ENCODE measurements at regions not wholly inside any gene's neighbourhood (a gene's known extent, or its start where the extent isn't known, plus 50 kb on each side); places are given as distances from the start of the nearest gene placed in this dataset.
"Not testable (repeated sequence)": the region's sequence is repeated elsewhere in the genome, so short reads cannot be mapped to it uniquely, and the experiment has no call there.

DNA sequence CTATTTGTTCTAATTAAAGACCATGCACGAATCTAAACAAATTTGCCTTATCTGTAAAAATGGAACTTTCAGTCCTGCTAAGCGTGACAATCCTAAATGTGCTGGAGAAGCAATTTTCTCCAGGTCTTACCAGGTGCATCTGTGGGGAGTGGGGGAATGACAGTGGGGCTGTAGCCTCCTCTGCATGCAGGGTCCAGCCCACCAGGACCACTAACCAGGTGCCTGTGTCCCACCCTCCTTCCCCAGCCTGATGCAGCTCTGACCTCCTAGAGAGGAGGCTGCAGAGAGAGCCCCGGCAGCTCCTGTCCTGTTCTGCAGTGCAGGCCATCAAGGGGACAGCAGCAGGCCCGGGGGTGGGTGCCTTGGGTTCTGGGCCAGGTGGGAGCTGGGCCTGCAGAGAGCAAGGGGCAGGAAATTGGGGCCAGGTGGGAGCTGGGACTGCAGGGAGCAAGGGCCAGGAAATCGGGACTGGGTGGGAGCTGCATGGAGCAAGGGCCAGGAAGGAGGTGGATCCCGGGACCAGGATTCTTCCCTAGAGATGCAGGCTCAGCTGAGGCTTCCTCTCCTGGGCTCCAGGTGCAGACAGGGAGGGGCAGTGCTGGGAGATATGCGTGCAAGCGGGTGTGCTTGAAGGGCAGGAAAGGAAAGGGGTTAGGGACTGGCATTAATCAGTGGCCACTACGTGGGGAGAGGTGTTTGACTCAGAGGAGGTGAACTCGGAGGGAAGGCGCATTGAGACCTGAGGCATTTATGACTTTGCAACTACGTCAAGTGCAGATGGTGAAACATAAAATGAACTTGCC, 185.3 kb downstream of the ANKRD30B start:
- DNase-seq (no peak), ATAC-seq (ENCODE audit: poor library complexity) (no peak)
- intact Hi-C loops (cut with DNase I) = no loop called here

DNA sequence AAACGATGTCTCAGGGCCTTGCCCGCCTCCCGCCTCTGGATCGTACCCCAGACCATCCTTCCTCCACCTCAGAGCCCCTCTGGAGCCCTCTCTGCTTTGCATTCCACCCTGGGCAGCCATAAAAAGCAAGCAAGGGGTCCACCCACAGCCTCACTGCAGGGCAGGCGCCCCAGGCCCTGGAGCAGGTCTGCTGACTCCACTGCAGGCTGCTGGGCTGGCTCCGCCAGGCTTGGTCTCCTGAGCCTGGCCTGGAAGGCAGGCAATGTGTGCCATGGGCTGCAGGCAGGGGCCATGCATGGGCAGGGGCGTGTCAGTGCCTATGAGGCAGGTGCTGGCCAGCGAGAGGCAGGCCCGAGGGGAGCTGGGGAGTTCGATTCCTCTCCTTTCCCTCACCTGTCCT, 186.0 kb downstream of the ANKRD30B start:
- DNase-seq (no peak), ATAC-seq (ENCODE audit: poor library complexity) (no peak)
- intact Hi-C loops (cut with DNase I) = no loop called here

DNA sequence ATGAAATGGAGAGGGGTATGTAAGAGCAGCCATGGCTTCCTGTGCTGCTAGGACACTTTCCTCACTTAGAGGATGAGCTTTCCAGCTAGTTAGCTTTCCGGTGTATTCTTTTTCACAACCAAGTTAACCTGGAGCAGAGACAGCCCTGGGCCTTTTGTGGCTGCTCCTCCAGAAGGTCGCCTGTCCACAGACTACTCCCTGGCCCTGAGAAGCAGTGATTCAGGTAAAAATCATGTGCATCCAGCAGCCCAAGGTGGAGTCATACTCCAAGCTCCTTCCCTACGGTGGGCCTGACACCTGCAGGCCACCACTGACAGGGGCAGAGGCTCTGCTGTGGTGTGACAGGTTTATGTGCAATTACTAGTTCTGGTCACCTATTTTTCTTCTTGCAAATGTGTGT, 187.2 kb downstream of the ANKRD30B start:
- DNase-seq (no peak), ATAC-seq (ENCODE audit: poor library complexity) (no peak)
- intact Hi-C loops (cut with DNase I) = no loop called here

DNA sequence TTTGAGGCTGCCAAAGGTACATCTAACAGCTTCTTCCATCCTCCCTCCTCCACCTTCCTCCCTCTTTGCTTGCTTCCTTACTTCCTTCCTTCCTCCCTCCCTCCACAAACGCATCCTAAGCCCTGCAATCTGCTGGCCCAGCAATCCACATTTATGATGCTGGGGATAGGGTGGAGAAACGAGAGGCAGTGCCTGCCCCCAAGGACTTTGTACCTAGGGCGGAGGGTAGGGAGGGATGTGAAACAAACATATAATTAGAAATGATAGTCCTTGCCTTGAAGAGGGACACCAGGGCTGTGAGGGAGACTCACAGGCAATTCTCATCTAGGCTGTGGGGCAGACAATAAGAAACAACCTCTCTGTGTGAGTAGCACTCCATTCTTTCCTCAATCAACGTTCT, 188.3 kb downstream of the ANKRD30B start:
- ATAC-seq (ENCODE audit: poor library complexity) (peak; percentile 29), DNase-seq (no peak)
- intact Hi-C loops (cut with DNase I) = no loop called here

DNA sequence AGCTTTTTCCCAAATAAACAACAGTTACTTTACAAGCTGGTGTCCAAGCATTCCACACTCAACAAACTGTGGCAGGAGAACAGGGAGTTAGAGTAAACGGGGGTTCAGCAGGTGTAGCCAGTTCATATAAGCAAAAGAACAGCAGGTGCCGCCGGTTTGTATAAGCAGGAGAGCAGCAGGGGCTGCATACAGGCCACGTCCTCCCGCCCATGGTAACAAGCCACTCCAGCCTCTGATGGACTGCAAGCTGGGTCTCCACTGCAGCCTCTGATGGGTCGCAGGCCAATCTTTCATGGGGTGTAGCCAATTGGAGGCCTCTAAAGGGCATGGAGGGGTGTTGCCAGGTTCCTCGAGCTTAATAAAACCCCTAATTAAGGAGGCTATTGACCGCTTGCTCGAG, 189.3 kb downstream of the ANKRD30B start:
- DNase-seq (no peak), ATAC-seq (ENCODE audit: poor library complexity) (no peak)
- intact Hi-C loops (cut with DNase I) = no loop called here

DNA sequence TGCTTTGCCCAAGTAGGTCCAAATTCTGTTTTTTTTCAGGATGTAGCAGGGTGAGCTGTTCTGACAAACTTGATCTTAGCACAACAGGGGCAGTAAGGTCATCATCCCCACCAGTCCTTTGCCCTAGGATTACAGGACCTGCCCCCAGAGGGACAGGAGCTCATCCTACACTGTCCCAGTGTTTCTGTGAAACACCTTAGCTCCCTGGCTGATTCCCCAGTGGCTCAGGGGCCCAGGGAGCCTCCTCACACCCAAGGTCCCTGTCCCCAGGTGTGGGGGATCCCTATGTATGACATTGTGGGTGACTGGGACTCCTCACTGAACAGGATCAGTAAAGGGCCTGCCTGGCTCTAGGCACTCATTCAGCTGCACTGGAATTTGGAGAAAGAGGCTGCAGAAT, 191.2 kb downstream of the ANKRD30B start:
- DNase-seq = no peak

DNA sequence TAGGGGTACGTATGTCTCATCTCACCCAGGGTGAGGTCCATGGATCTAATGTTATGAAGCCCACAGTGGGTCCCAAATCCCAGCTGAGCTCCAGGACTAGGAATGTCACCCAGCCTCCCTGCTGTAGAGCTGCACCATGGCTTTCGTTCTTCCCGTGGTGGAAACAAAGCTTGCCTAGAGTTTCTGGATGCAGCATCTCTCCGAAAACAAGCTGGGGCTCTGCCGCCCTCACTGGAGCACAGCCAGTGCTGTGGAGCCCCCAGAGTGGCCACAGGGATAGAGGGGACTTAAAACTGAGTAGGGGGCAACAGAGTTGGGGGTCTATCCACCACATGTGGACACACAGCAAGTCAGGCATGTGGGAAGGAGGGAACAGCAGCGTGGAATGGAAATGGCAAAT, 192.1 kb downstream of the ANKRD30B start:
- DNase-seq; intact Hi-C loops (cut with DNase I); ATAC-seq (ENCODE audit: poor library complexity): not testable (repeated sequence)

More for the DNA sequence above, 191.2 kb downstream of the ANKRD30B start:
- ATAC-seq (ENCODE audit: poor library complexity) = no peak
- intact Hi-C loops (cut with DNase I) = no loop called here

DNA sequence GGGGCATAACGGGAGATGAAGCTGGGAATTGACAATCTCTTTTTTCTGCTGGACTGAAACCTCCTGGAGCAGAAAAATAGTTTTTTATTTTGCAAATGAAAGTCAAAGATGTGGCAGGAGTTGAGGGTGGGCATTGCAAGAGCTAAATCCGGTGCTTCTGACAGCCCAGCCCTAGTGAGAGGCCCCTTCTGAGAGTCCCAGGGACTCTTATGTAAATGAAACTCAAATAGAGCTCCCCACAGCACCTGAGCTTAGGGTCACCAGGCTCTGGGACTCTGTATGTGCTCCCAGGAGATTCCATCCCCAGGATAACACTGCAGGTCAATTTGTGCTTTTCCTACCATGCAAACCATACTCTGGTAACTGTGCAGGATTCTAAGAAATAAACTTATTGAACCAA, 192.8 kb downstream of the ANKRD30B start:
- DNase-seq (no peak), ATAC-seq (ENCODE audit: poor library complexity) (no peak)
- intact Hi-C loops (cut with DNase I) = no loop called here

DNA sequence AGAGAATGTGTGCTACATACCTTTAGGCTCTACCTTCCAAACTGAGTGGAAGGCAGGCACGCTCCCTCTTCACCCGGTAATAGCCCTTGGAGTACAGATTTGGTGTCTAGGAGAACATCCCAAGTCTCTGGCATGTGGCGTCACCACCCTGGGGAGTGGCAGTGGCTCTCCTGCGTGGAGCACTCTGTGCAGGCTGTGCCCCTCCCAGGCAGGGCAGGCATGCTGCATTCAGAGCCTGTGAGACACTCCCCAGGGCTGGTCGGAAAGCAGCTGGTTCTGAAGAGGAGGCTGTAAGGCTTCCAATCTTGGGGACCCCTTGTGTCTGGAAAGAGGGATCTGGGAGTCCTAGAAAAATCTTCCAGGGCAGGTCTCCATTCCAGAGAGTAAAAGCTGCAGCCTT, 193.3 kb downstream of the ANKRD30B start:
- ATAC-seq (ENCODE audit: poor library complexity) (no peak), DNase-seq (no peak)
- intact Hi-C loops (cut with DNase I) = no loop called here

DNA sequence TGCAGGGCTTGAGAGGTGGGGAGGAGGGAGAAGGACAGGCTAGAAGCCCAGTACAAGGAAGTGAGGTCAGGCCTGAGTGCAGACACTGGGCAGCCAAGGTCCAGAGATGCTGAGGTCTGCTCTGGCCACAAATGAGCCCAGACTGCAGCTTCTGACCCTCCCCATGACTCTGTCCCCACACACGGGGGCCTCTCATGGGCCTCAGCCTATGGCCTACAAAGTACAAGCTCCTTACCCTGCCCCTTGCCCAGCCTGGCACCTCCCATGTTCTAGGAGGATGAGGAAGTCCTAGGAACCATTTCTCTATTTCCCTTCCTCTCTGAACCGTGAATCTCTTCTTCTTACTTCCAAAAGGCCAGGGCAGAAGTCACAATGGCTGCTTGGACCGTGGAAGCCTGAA, 193.8 kb downstream of the ANKRD30B start:
- intact Hi-C loops (cut with DNase I) = no loop called here
- DNase-seq = no peak

DNA sequence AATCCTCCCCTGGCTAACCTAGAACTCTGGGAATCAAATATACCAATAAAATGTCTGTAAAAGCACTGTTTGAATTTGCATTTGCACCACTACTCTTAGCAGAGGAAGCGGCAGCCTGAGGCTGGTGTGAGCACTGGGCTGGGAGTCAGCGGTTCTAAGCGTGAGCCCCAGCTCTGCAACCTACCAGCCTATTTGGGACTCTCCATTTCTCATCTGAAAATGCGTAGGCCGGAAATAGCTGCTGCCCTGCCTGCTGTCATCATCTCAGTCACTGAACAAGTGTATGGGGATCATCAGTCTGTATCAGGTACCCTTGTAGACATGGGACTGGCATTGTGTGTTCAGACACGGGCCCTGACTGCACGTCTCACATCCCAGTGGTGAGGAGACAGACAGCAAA, 194.3 kb downstream of the ANKRD30B start:
- no peak for DNase-seq

More for the DNA sequence above, 193.8 kb downstream of the ANKRD30B start:
- ATAC-seq (ENCODE audit: poor library complexity) = no peak

DNA sequence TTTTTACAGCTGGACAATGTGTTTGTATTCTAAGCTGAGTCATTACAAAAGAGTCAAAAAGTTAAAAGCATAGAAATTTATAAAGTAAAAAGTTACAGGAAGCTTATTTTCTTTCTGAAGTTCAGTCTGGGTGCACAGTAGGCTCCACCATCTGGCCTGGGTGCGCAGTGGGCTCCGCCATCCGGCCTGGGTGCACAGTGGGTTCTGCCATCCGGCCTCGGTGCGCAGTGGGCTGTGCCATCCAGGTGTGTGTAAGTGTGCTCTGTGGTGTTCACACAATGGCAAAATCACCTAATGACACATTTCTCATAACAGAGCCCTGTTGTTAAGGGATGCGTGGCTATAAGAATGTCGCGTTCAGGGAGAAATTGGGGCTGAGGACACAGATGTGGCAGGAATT, 195.5 kb downstream of the ANKRD30B start:
- intact Hi-C loops (cut with DNase I) = no loop called here
- ATAC-seq (ENCODE audit: poor library complexity) (no peak), DNase-seq (no peak)

More for the DNA sequence above, 194.3 kb downstream of the ANKRD30B start:
- intact Hi-C loops (cut with DNase I) = no loop called here
- no peak for ATAC-seq (ENCODE audit: poor library complexity)

DNA sequence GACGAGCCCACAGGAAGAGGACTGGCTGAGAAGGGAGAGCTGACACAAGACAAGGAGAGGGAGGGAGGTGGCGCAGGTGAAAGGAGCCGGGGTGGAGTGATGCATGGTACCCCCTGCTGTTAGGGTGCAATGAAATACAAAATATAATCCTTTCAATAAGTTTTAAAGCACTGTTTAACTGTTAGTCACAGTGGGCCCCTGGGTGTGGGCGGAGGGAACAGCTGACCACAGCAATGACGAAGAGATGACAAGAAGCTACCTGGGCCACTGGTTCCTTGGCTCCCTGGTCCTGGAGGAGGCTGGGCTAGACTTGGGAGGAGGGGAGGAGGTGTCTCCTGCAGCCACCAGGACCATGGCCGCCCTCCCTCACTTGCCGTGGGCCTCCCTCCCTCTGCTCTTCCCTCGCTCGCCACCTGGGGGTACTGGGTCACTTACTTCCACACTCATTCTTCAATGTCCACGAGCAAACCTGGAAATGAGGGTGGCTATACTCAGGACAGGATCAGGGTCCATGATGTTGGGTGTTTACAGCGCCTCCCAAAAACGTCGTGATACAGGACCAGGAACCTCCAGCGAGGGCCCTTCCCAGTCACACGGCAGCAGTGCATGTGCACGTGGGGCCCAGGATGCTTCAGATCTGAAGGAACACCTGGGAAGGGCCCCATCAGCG, 196.1 kb downstream of the ANKRD30B start:
- ATAC-seq (ENCODE audit: poor library complexity) (no peak), DNase-seq (no peak)
- intact Hi-C loops (cut with DNase I) = no loop called here

DNA sequence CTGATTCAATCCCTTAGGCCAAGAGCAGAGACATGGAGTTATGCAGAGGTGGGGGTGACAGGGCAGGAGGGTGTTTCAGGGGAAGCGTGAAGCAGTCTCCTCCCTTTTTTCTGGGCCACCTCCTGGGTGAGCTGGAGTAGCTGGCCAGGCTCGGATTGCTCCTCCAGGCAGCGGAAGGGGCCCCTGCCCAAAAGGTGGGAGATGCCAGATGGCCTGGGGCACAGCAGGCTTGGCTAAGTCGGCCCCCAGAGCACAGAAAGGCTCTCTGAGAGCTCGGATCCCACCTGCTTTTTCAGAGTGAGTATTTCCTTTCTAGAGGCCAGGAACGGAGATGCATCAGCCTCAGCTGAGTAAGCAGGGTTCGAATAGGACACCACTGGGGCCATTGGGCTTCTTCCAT, 196.9 kb downstream of the ANKRD30B start:
- no peak for DNase-seq
- ATAC-seq (ENCODE audit: poor library complexity) = no peak
- intact Hi-C loops (cut with DNase I) = no loop called here

DNA sequence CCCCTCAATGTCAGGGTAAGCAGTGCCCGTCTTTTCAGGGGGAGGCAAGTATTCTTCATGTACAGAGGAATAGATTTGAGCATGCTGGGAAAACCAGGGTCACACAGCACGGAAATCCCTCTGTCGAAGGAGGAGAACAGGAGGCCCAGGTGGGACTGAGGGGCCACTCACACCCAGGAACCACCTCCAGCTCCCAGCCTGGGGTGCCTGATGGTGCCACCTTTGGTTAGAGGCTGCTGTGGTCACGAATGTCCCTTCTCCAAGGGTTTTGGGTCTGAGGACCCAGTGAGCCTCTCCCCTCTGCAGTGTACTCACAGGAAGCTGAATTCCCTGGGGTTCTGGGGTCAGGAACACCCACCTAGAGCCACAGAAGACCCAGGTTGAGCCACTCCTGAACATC, 197.3 kb downstream of the ANKRD30B start:
- intact Hi-C loops (cut with DNase I) = no loop called here
- DNase-seq = no peak
- no peak for ATAC-seq (ENCODE audit: poor library complexity)

DNA sequence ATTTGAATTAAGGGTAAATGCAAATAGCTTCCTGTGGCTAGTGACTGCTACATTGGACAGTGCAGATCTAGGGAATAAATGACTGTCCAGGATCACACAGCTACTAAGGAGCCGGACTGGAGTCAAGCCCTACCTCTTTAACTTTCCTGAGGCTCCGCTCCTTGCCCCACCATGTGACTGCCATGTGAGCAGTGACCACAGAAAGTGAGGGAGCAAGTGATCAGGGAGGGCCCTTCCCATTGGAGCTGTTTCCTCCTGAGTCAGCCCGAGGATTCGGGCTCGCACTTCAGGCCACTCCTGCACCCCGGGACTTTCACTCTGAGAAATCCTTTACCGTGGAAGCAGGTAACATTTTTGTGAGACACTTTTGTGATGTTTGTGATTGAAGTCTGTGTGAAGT, 198.0 kb downstream of the ANKRD30B start:
- intact Hi-C loops (cut with DNase I) = no loop called here
- ATAC-seq (ENCODE audit: poor library complexity) (no peak), DNase-seq (no peak)

DNA sequence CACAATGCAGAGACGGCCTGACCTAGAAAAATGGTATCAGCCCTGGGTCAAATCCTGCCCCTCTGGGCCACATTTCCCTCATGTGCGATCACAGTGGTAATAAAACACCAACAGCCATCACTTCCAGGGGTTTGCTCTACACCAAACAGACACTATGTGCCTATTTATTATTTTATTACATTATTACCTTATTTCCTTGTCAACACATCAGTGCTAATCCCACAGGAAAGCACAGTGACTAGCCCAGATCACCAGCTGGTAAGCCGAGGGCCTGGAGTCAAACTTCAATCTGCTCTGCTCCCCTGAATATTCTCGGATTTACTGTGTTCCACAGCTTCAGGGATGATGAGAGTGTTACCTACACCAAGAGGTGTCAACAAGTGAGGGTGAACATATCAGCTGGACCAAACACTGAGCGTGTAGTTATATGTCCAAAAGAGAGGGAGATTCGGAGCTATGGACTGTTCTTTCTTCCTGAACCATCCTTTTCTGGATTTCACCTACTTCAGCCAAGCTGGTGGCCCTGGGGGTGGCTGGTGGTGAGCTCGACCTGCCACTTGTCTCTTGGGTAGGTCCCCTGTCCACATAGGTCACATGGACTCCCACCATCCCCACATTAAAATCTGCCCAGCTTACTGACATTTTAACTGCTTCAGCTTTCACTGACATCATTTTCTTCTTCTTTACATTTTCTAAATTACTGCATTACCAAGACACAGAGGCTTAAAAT, 198.9 kb downstream of the ANKRD30B start:
- DNase-seq; intact Hi-C loops (cut with DNase I); ATAC-seq (ENCODE audit: poor library complexity): not testable (repeated sequence)

DNA sequence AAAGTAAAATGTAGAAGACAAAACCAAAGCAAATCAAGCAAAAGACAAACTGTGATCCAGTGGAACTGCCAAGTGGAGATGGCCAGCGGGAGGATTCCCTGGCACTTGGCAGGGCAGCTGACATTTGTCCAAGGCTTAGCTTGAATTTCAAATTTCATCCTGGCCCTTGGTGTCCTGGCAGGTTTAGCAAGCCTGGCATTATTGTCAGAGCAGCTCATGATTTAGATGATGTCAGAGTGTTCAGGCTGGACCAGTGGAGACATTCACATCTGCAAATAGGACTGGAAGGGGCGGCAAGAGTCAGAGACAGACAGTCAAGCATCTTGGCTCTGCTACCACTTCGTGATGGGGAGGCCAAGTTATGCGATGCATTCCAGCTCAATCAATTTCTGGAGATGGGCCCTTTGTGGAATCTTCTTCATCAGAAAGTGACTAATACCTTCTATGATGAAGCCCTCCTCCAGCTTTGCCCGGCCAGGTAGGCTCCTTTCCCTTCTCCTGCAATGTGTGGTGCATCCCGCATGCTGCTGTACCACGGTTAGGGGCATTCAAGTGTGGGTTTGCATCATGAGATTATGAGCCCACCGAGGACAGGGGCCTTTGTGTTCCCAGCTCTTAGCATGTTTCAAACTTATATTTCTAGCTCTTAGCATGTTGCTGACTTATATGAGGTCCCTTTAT, 199.7 kb downstream of the ANKRD30B start:
- DNase-seq (no peak), ATAC-seq (ENCODE audit: poor library complexity) (no peak)
- intact Hi-C loops (cut with DNase I) = no loop called here

DNA sequence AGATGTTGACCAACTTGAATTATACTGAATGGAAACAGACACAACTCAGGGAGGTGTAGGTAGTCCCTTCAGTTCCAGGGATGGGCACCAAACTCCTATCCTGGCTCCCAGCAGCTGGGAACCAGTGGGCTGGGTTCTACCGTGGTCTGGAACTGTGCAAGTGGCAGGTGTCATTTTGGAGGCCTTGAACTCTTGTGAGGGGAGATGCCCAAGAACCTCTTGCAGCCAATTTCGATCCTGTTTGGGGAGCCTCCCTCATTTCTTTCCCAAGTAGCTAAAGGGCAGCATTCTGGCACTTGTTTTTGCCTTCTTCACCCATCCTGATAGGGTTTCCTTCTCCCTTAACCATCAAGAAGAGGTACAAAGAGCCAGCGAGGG, 200.2 kb downstream of the ANKRD30B start:
- no peak for DNase-seq
- ATAC-seq (ENCODE audit: poor library complexity) = no peak
- intact Hi-C loops (cut with DNase I) = no loop called here

All from Right ventricle myocardium superior (tissue), 1 donor.